Fibroblast of villous mesenchyme (primary cell): ENCODE measurements at regions not wholly inside any gene's neighbourhood (a gene's known extent, or its start where the extent isn't known, plus 50 kb on each side); places are given as distances from the start of the nearest gene placed in this dataset.

Experiments used
- DNase-seq: peaks from one replicate; pipeline ENCODE4 v3.0.0-alpha.2; 2010; ENCODE audit warnings: low read depth
- H3K4me3 ChIP-seq: 2 replicates; pipeline ENCODE4 v1.5.1; 2011; ENCODE audit warnings: low read depth, mild to moderate bottlenecking, low read length
- CTCF ChIP-seq: IDR thresholded peaks from 2 replicates; pipeline ENCODE4 v1.5.1; 2012; ENCODE audit warnings: low read depth, mild to moderate bottlenecking, low read length; ENCODE audit not compliant: insufficient read depth

GRCh38 chr3:66729687-66730393 lies 229.0 kb upstream of the LRIG1 start:
- no peak overlapping the region for H3K4me3 ChIP-seq
- DNase-seq = no peak
- TF ChIP-seq CTCF = no peak

- no peak overlapping the region for H3K4me3 ChIP-seq
- TF ChIP-seq CTCF = no peak
- peak; percentile 56 for DNase-seq
These were observed 238.0 kb upstream of the LRIG1 start for GRCh38 chr3:66738625-66739365.

DNA sequence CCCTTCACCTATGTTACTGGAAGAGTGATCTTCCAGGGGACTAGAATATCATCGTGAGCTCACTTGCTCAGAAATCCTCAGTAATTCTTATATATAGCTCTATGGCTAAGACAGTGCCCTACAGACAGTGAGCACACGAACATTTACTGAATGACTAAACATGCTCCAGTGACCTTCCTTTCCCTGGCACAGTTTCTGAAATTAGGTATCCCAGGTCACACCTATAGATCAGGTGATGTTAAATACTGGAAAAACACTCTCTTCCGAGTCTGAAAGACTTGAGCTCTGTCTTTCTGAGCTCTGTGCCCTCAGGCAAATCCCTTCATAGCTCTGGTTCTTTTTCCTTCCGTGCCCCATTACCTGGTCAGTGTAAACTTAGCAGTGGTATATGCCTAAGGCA lies 239.4 kb upstream of the LRIG1 start:
- DNase-seq = no peak
- no peak overlapping the region for H3K4me3 ChIP-seq
- TF ChIP-seq CTCF = no peak

DNA sequence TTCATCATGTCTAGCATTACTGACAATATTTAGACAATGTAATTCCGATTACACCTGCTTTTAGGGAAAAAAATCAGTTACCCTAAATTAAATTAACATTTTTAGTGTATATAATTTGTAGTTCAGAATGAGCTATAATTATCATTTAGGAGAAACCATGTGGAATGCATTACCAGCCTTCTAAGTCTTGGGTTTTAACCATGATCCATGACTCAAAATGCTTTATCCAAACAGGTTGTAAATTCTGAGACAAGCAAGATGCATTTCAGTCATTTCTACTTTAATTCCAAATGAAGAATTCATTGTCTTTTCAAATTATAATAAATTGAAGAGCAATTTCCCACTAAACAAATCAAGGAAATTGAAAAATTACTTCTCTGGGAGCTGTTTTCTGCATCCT lies 243.7 kb upstream of the LRIG1 start:
- TF ChIP-seq CTCF = no peak
- H3K4me3 ChIP-seq = no peak overlapping the region
- DNase-seq = no peak

DNA sequence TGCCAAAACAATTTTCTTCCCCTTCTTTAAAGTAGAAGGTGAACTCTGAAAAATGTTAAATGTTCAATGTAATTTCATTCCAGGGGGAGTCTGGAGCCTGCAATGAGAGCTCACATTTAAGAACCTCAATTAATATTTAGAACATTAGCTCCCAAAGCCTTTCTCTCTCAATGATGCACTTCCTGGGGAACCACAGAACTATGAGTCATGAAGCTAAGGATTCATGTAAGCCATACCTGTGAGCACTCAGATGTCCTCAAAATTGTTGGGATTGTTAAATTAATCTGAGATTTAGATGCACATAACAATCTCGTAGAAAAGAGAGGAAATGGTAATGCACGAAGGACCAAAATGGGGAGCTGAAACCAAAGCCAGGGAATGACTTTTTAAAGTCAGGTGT lies 244.2 kb upstream of the LRIG1 start:
- DNase-seq = no peak
- no peak overlapping the region for H3K4me3 ChIP-seq
- no peak for TF ChIP-seq CTCF

DNA sequence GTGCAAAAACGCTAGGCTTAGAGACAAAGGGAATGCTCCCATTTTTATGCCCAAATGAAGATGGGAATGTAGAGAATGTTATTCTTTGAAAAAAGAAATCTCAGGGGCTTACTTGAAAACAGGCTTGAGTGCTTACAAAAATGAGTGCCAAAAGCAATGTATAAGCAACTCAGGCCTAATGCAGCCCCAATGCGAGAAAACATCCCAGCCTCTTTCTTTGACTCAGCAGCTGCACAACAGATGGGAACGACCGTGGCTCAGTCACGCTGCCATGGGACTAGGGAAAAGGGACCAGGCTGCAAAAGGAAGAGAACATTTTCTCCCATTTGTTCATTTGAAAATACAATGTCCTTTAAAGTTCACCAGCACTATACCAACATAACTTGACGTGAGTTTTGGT lies 246.4 kb upstream of the LRIG1 start:
- no peak overlapping the region for H3K4me3 ChIP-seq
- no peak for DNase-seq
- TF ChIP-seq CTCF = no peak
